ENCODE measurements at regions not wholly inside any gene's neighbourhood (a gene's known extent, or its start where the extent isn't known, plus 50 kb on each side); places are given as distances from the start of the nearest gene placed in this dataset.

- H3K27me3 ChIP-seq (ENCODE audit: control insufficient read depth, insufficient read depth, low read length): no peaks in the 10 kb centered on the region
- DNase-seq (ENCODE audit: low read depth, low spot score): no peak
- no TSS peak for BruUV-seq (replicated peaks)
- ATAC-seq: no peak
- no peak overlapping the region for H3K4me3 ChIP-seq (ENCODE audit: low read depth in 2 of 2, low read length in 2 of 2)
- TF ChIP-seq CTCF (IDR thresholded peaks at IDR 0.05) (no peak), REST (IDR thresholded peaks at IDR 0.05; ENCODE audit: insufficient read depth in 1 of 2, low read depth in 2 of 2, low read length in 1 of 2) (no peak), POLR2AphosphoS5 (IDR thresholded peaks at IDR 0.05; ENCODE audit: low read depth, low read length) (no peak), SIN3A (IDR thresholded peaks at IDR 0.05; ENCODE audit: borderline replicate concordance, insufficient read depth, low read depth, low read length) (no peak), TCF7L2 (IDR thresholded peaks at IDR 0.05; ENCODE audit: low read depth, low read length) (no peak)
- in situ Hi-C loops (cut with HindIII; ENCODE audit: low pct_unique_long_range_greater_than_20kb, low sequenced_read_pairs) (no loop called here), intact Hi-C loops (cut with micrococcal nuclease; ENCODE audit: unreplicated experiment) (no loop called here)
- POLR2A ChIA-PET: no interaction called here
- H3K27ac ChIP-seq (ENCODE audit: low read length): no peak overlapping the region
- CTCF ChIA-PET: no interaction called here
- no peaks in the 10 kb centered on the region for H3K36me3 ChIP-seq (ENCODE audit: control insufficient read depth, insufficient read depth, low read length)
- no peaks in the 10 kb centered on the region for H3K4me1 ChIP-seq (ENCODE audit: control insufficient read depth, insufficient read depth, low read length)
- no peaks in the 10 kb centered on the region for H3K9me3 ChIP-seq (ENCODE audit: control insufficient read depth, insufficient read depth, low read depth, low read length)
Measured at GRCh38 chr1:87963556-87963955, 634.9 kb downstream of the LMO4 start.

- no peaks in the 10 kb centered on the region for H3K4me1 ChIP-seq (ENCODE audit: control insufficient read depth, insufficient read depth, low read length)
- no TSS peak for BruUV-seq (replicated peaks)
- H3K36me3 ChIP-seq (ENCODE audit: control insufficient read depth, insufficient read depth, low read length): no peaks in the 10 kb centered on the region
- CTCF ChIA-PET: no interaction called here
- no peaks in the 10 kb centered on the region for H3K9me3 ChIP-seq (ENCODE audit: control insufficient read depth, insufficient read depth, low read depth, low read length)
- no peak for TF ChIP-seq REST (IDR thresholded peaks at IDR 0.05; ENCODE audit: insufficient read depth in 1 of 2, low read depth in 2 of 2, low read length in 1 of 2)
- TF ChIP-seq CTCF (IDR thresholded peaks at IDR 0.05): no peak
- no peak for TF ChIP-seq SIN3A (IDR thresholded peaks at IDR 0.05; ENCODE audit: borderline replicate concordance, insufficient read depth, low read depth, low read length)
- TF ChIP-seq POLR2AphosphoS5 (IDR thresholded peaks at IDR 0.05; ENCODE audit: low read depth, low read length): no peak
- TF ChIP-seq TCF7L2 (IDR thresholded peaks at IDR 0.05; ENCODE audit: low read depth, low read length): no peak
- POLR2A ChIA-PET: no interaction called here
- ATAC-seq (no peak), DNase-seq (ENCODE audit: low read depth, low spot score) (no peak)
- H3K4me3 ChIP-seq (ENCODE audit: low read depth in 2 of 2, low read length in 2 of 2): no peak overlapping the region
- no peaks in the 10 kb centered on the region for H3K27me3 ChIP-seq (ENCODE audit: control insufficient read depth, insufficient read depth, low read length)
- H3K27ac ChIP-seq (ENCODE audit: low read length): no peak overlapping the region
- intact Hi-C loops (cut with micrococcal nuclease; ENCODE audit: unreplicated experiment): no loop called here
- in situ Hi-C loops (cut with HindIII; ENCODE audit: low pct_unique_long_range_greater_than_20kb, low sequenced_read_pairs): no loop called here
Measured at GRCh38 chr1:87965193-87965592, 636.5 kb downstream of the LMO4 start.

All from Panc1 (cell line).